ENCODE measurements at regions not wholly inside any gene's neighbourhood (a gene's known extent, or its start where the extent isn't known, plus 50 kb on each side); places are given as distances from the start of the nearest gene placed in this dataset.

DNA sequence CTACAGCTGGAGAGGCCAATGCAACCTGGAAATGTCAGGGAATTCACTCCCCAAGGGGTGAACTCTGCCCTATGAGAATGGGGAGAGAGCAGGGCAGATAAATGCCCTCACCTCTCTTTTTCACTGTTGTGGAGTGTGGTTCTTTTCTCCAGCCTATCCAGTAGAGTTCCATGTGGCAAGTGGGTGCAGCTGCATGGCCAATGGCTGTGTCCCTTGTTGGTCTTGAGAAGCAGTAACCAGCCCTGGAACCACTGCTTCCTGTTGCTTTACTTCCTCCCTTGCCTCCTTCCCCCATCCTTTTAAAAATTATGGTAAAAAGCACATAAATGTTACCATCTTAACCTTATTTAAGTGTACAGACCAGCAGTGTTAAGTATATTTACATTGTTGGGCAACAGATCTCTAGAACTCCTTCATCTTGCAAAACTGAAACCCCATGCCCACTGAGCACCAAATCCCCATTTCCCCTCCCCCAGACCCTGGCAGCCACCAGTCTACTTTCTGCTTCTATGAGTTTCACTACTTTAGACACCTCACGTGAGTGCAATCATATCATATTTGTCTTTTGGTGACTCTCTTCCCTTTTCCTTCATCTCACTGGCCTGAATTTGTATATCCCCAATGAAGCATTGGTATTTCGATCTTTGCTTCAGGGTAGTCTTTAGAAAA lies 77.0 kb upstream of the GRIP1 start:
- TF ChIP-seq EZH2phosphoT487 (IDR thresholded peaks at IDR 0.05; ENCODE audit: borderline replicate concordance, low read depth, low read length) = no peak
- TF ChIP-seq, protein P1, sequence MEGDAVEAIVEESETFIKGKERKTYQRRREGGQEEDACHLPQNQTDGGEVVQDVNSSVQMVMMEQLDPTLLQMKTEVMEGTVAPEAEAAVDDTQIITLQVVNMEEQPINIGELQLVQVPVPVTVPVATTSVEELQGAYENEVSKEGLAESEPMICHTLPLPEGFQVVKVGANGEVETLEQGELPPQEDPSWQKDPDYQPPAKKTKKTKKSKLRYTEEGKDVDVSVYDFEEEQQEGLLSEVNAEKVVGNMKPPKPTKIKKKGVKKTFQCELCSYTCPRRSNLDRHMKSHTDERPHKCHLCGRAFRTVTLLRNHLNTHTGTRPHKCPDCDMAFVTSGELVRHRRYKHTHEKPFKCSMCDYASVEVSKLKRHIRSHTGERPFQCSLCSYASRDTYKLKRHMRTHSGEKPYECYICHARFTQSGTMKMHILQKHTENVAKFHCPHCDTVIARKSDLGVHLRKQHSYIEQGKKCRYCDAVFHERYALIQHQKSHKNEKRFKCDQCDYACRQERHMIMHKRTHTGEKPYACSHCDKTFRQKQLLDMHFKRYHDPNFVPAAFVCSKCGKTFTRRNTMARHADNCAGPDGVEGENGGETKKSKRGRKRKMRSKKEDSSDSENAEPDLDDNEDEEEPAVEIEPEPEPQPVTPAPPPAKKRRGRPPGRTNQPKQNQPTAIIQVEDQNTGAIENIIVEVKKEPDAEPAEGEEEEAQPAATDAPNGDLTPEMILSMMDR (conservative IDR thresholded peaks at IDR 0.05; ENCODE audit: low read length) = no peak
